SK-N-SH (cell line): ENCODE measurements at regions not wholly inside any gene's neighbourhood (a gene's known extent, or its start where the extent isn't known, plus 50 kb on each side); places are given as distances from the start of the nearest gene placed in this dataset.
"Not testable (repeated sequence)": the region's sequence is repeated elsewhere in the genome, so short reads cannot be mapped to it uniquely, and the experiment has no call there.

Experiments
- CTCF ChIA-PET: fragments of 300-600, 350-600 bp; formaldehyde crosslinking; extraction: SDS; loops from one replicate; lab custom pipeline; 2021; lab: Yijun Ruan, JAX
- POLR2A ChIA-PET: fragments of 350-600 bp; sonication (Branson Sonifier 250); formaldehyde crosslinking; extraction: SDS; loops from one replicate; lab custom pipeline; 2020; ENCODE audit warnings: antibody characterized with exemption, inconsistent platforms; lab: Yijun Ruan, JAX
- DNase-seq: peaks from one replicate; pipeline ENCODE4 v3.0.0; 2012
- H2AFZ ChIP-seq: fragments of 200-600 bp; sonication (generic); 2 replicates; pipeline ENCODE4 v1.8.1; 2016; ENCODE audit warnings: antibody characterized with exemption, mild to moderate bottlenecking, low read depth
- H3F3A ChIP-seq: fragments of 200-600 bp; sonication (generic); replicated peaks from 2 replicates; pipeline ENCODE3; 2016; ENCODE audit warnings: antibody characterized with exemption, mild to moderate bottlenecking; ENCODE audit not compliant: insufficient read depth
- H3K27ac ChIP-seq, 2 experiments: fragments of 200-500 bp in 1 of 2; fragments of 200-600 bp in 1 of 2; sonication (Bioruptor generic) in 1 of 2; sonication (generic), shearing (Covaris generic) in 1 of 2; 2 replicates each; pipeline versions ENCODE4 v1.5.1 to v1.6.1; 2014 to 2016; ENCODE audit warnings: low read depth in 2 of 2, inconsistent platforms in 1 of 2, low read length in 1 of 2, mild to moderate bottlenecking in 1 of 2, mixed read lengths in 1 of 2
- H3K27me3 ChIP-seq: fragments of 200-600 bp; sonication (generic), shearing (Covaris generic); 2 replicates; pipeline ENCODE4 v1.6.1; 2016; ENCODE audit warnings: mixed run types; ENCODE audit not compliant: insufficient read depth
- H3K36me3 ChIP-seq, 2 experiments: fragments of 200-500 bp in 1 of 2; fragments of 200-600 bp in 1 of 2; sonication (Bioruptor generic) in 1 of 2; sonication (generic) in 1 of 2; replicated peaks in 1 of 2; 2 replicates each; pipeline versions ENCODE3 to v1.5.1; 2014 to 2016; ENCODE audit warnings: low read length in 1 of 2, mild to moderate bottlenecking in 1 of 2; ENCODE audit not compliant: insufficient read depth in 2 of 2, control insufficient read depth in 1 of 2
- H3K4me1 ChIP-seq, 2 experiments: fragments of 200-500 bp in 1 of 2; fragments of 200-600 bp in 1 of 2; sonication (Bioruptor generic) in 1 of 2; sonication (generic), shearing (Covaris generic) in 1 of 2; 2 replicates each; pipeline versions ENCODE4 v1.5.1 to v1.6.1; 2014 to 2016; ENCODE audit warnings: low read depth in 1 of 2, low read length in 1 of 2, mixed run types in 1 of 2; ENCODE audit not compliant: insufficient read depth in 2 of 2, control insufficient read depth in 1 of 2
- H3K4me2 ChIP-seq: fragments of 200-600 bp; sonication (generic), shearing (Covaris generic); 2 replicates; pipeline ENCODE4 v1.6.1; 2017; ENCODE audit warnings: mixed run types
- H3K4me3 ChIP-seq, 2 experiments: fragments of 200-500 bp in 1 of 2; fragments of 200-600 bp in 1 of 2; sonication (Bioruptor generic) in 1 of 2; sonication (generic), shearing (Covaris generic) in 1 of 2; 2 replicates each; pipeline versions ENCODE4 v1.5.1 to v1.8.1; 2014 to 2016; ENCODE audit warnings: low read depth in 2 of 2, inconsistent platforms in 1 of 2, low read length in 1 of 2, mild to moderate bottlenecking in 1 of 2, mixed read lengths in 1 of 2, moderate library complexity in 1 of 2
- H3K79me2 ChIP-seq: fragments of 200-600 bp; sonication (generic); 2 replicates; pipeline ENCODE4 v1.8.1; 2017; ENCODE audit warnings: mild to moderate bottlenecking; ENCODE audit not compliant: insufficient read depth
- H3K9ac ChIP-seq: fragments of 200-600 bp; sonication (generic); 2 replicates; pipeline ENCODE4 v1.6.1; 2017; ENCODE audit warnings: mixed run types
- H3K9me2 ChIP-seq: fragments of 200-600 bp; sonication (generic); 2 replicates; pipeline ENCODE4 v1.6.1; 2017; ENCODE audit warnings: mixed run types
- H3K9me3 ChIP-seq: fragments of 200-600 bp; sonication (generic); 2 replicates; pipeline ENCODE4 v1.6.1; 2017; ENCODE audit warnings: mixed run types, mild to moderate bottlenecking, moderate library complexity
- H4K20me1 ChIP-seq: fragments of 200-600 bp; sonication (generic); 2 replicates; pipeline ENCODE4 v1.6.1; 2017; ENCODE audit warnings: mild to moderate bottlenecking, mixed run types; ENCODE audit not compliant: insufficient read depth
- FOSL2 ChIP-seq: IDR thresholded peaks from 2 replicates; pipeline ENCODE4 v1.4.0; 2012; ENCODE audit warnings: low read depth, mild to moderate bottlenecking, moderate library complexity, borderline replicate concordance
- FOXJ3 ChIP-seq: sonication (generic); formaldehyde crosslinking; IDR thresholded peaks from 2 replicates; pipeline ENCODE4 v1.5.1; 2020; ENCODE audit warnings: mild to moderate bottlenecking, missing genetic modification reagents
- FOXM1 ChIP-seq: IDR thresholded peaks from 2 replicates; pipeline ENCODE4 v1.4.0; 2012; ENCODE audit warnings: low read depth, mild to moderate bottlenecking
- RFX5 ChIP-seq: IDR thresholded peaks from 2 replicates; pipeline ENCODE4 v1.6.1; 2012; ENCODE audit warnings: mild to moderate bottlenecking, improper control_type of control experiment, low read length
- WGBS: methylation state at CpG from one replicate; pipeline ENCODE4 v1.1.6; 2017; ENCODE audit warnings: low lambda C conversion rate; 5-methylcytosine and 5-hydroxymethylcytosine counted together

- TF ChIP-seq FOSL2 (no peak), RFX5 (no peak), FOXJ3 (CRISPR knock-in tag) (no peak), FOXM1 (no peak)
Measured at GRCh38 chr6:60754879-60755278, 1531.1 kb downstream of the KHDRBS2 start (continued).

GRCh38 chr6:60750353-60751081 is 1535.5 kb downstream of the KHDRBS2 start:
- POLR2A ChIA-PET, H3K4me3 ChIP-seq, H4K20me1 ChIP-seq, H3K4me2 ChIP-seq, H3K9ac ChIP-seq, H3K9me2 ChIP-seq, H3F3A ChIP-seq, H3K27me3 ChIP-seq, H3K4me1 ChIP-seq, H3K79me2 ChIP-seq, CTCF ChIA-PET, H2AFZ ChIP-seq, H3K9me3 ChIP-seq, H3K36me3 ChIP-seq, H3K27ac ChIP-seq, DNase-seq: not testable (repeated sequence)
- WGBS = 0% methylated on average over 7 of the region's 7 CpGs

GRCh38 chr6:60747765-60748556 is 1538.1 kb downstream of the KHDRBS2 start:
- CTCF ChIA-PET, H3K36me3 ChIP-seq: not testable (repeated sequence)
- 0% methylated on average over 2 of the region's 2 CpGs for WGBS

DNA sequence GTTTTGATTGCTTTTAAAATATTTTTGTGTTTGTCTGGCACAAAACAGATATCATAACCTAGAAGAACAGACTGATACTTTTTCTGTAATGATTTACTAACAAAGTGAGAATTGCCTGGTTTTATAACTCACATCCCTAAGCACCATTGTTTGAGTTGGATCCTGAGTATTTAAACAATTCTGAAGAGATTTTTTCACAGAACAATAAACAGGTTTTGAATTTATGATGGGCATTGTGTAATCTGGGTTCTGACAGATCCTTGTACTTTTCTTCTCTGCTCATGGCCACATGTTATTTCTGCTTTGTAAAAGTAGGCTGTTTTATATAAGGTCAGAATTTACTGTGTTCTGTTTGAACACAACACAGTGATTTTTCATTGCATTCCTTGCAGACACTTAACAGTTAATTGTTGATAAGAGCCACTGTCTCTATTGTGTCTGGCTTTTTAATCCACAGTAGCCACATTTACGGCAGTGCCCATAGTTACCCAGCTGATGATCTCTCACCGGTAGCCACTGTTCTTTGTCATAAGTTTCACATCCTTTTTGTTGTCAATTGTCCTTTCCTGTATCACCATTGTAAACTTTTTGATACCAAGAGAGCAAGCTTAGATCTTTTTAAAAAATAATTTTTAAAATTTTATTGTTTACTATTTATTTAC is 1548.1 kb downstream of the KHDRBS2 start:
- H3K9me2 ChIP-seq, H3K4me1 ChIP-seq, H3K9me3 ChIP-seq, H3K4me2 ChIP-seq, H3K4me3 ChIP-seq, H3K9ac ChIP-seq, CTCF ChIA-PET, H3K27me3 ChIP-seq, DNase-seq, POLR2A ChIA-PET, H3K36me3 ChIP-seq, H3F3A ChIP-seq, H3K79me2 ChIP-seq, H3K27ac ChIP-seq, H4K20me1 ChIP-seq, H2AFZ ChIP-seq: not testable (repeated sequence)
- WGBS = 0% methylated on average over 2 of the region's 2 CpGs

More at GRCh38 chr6:60747765-60748556, 1538.1 kb downstream of the KHDRBS2 start:
- DNase-seq, H3K79me2 ChIP-seq, H3K27ac ChIP-seq, H2AFZ ChIP-seq, H3K9me3 ChIP-seq, H3K9me2 ChIP-seq, H3K27me3 ChIP-seq, POLR2A ChIA-PET, H3K4me1 ChIP-seq, H3F3A ChIP-seq, H3K4me3 ChIP-seq, H4K20me1 ChIP-seq, H3K4me2 ChIP-seq, H3K9ac ChIP-seq: not testable (repeated sequence)

DNA sequence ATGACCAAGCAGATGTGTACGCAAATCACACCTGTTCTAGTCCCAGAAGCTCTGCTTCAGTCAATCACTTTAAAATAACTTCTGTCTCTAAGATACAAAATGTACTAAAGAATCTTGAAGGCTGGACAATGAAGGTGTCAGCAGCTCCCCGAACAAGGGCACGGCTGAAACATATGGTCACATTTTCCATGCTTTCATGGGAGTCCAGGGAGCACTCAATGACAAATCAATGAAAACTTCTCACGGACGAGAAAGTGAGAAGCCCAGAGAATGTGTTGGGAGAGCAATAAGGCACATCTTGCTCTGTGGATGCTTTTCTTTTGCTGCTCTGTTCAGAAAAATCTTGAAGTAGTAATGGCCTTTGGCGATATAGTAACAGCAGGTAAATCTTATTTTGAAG is 1548.7 kb downstream of the KHDRBS2 start:
- H3K4me3 ChIP-seq, POLR2A ChIA-PET, H3K4me2 ChIP-seq, H3K9ac ChIP-seq, H3K79me2 ChIP-seq, H3K36me3 ChIP-seq, H3K27me3 ChIP-seq, H3K9me3 ChIP-seq, H3K27ac ChIP-seq, H3F3A ChIP-seq, H4K20me1 ChIP-seq, DNase-seq, H3K9me2 ChIP-seq, H2AFZ ChIP-seq, CTCF ChIA-PET, H3K4me1 ChIP-seq: not testable (repeated sequence)
- 0% methylated on average over 6 of the region's 6 CpGs for WGBS

DNA sequence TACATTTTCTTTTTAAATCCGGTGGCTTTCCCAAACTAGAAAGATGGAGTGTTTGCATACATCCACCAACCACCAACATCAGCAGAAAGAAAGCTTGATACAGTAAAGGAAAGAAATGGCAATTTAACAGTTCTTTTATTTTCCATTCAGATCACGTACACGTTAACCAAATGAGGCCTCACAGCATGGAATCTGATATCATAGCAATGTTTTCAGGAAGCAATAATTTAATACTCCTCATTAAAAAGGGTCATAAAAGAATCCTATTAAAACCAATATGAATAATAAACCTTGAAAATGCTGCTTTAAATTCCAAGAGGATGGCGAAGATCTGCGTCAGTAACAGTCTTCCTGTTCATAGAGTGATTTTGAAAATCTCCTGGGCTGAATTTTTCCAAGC is 1562.1 kb downstream of the KHDRBS2 start:
- POLR2A ChIA-PET, H3K4me1 ChIP-seq: not testable (repeated sequence)
- 4% methylated on average over 5 of the region's 5 CpGs for WGBS

More for the DNA sequence above, 1562.1 kb downstream of the KHDRBS2 start:
- H3K4me3 ChIP-seq, DNase-seq, H3K36me3 ChIP-seq, H3K9ac ChIP-seq, H3K4me2 ChIP-seq, H2AFZ ChIP-seq, H3F3A ChIP-seq, H4K20me1 ChIP-seq, H3K27ac ChIP-seq, H3K79me2 ChIP-seq, H3K9me2 ChIP-seq, H3K27me3 ChIP-seq, H3K9me3 ChIP-seq, CTCF ChIA-PET: not testable (repeated sequence)
